ENCODE measurements at regions not wholly inside any gene's neighbourhood (a gene's known extent, or its start where the extent isn't known, plus 50 kb on each side); places are given as distances from the start of the nearest gene placed in this dataset.

- TF ChIP-seq CTCF (IDR thresholded peaks at IDR 0.05 in 4 of 5, conservative IDR thresholded peaks at IDR 0.05 in 1 of 5) (no peak), POLR2A (IDR thresholded peaks at IDR 0.05) (no peak)
Measured at GRCh38 chr9:3074247-3074646, 230.4 kb upstream of the PUM3 start.

Measured in gastrocnemius medialis (tissue), 4 donors.